ENCODE measurements at regions not wholly inside any gene's neighbourhood (a gene's known extent, or its start where the extent isn't known, plus 50 kb on each side); places are given as distances from the start of the nearest gene placed in this dataset.
"Not testable (repeated sequence)": the region's sequence is repeated elsewhere in the genome, so short reads cannot be mapped to it uniquely, and the experiment has no call there.

GRCh38 chr1:214983126-214983869, 99.2 kb upstream of the KCNK2 start:
- DNase-seq (ENCODE audit: low spot score) = peak; percentile 20

- DNase-seq (ENCODE audit: low spot score) = no peak
Observed at GRCh38 chr1:214989341-214989740, 93.2 kb upstream of the KCNK2 start.

- no peak for DNase-seq (ENCODE audit: low spot score)
Observed at GRCh38 chr1:214990619-214991018, 91.9 kb upstream of the KCNK2 start.

GRCh38 chr1:214991691-214992315, 90.7 kb upstream of the KCNK2 start:
- no peak for DNase-seq (ENCODE audit: low spot score)

- DNase-seq (ENCODE audit: low spot score) = no peak
Observed at GRCh38 chr1:214993419-214993818, 89.1 kb upstream of the KCNK2 start.

- DNase-seq (ENCODE audit: low spot score) = no peak
Observed at GRCh38 chr1:214997685-214998084, 84.9 kb upstream of the KCNK2 start.

GRCh38 chr1:215001419-215002021, 81.0 kb upstream of the KCNK2 start:
- no peak for DNase-seq (ENCODE audit: low spot score)

GRCh38 chr1:215002471-215002870, 80.1 kb upstream of the KCNK2 start:
- no peak for DNase-seq (ENCODE audit: low spot score)

GRCh38 chr1:215003686-215004085, 78.9 kb upstream of the KCNK2 start:
- DNase-seq (ENCODE audit: low spot score) = no peak

GRCh38 chr1:215004121-215004827, 78.3 kb upstream of the KCNK2 start:
- DNase-seq (ENCODE audit: low spot score) = no peak

- DNase-seq (ENCODE audit: low spot score) = no peak
Observed at GRCh38 chr1:215005078-215005477, 77.5 kb upstream of the KCNK2 start.

- DNase-seq (ENCODE audit: low spot score) = no peak
Observed at GRCh38 chr1:215005656-215006345, 76.7 kb upstream of the KCNK2 start.

GRCh38 chr1:215007880-215008279, 74.7 kb upstream of the KCNK2 start:
- no peak for DNase-seq (ENCODE audit: low spot score)

- no peak for DNase-seq (ENCODE audit: low spot score)
Observed at GRCh38 chr1:215018555-215018954, 64.0 kb upstream of the KCNK2 start.

- no peak for DNase-seq (ENCODE audit: low spot score)
Observed at GRCh38 chr1:215022204-215022603, 60.3 kb upstream of the KCNK2 start.

- DNase-seq (ENCODE audit: low spot score) = no peak
Observed at GRCh38 chr1:215022741-215023141, 59.8 kb upstream of the KCNK2 start.

GRCh38 chr1:215023155-215023832, 59.2 kb upstream of the KCNK2 start:
- no peak for DNase-seq (ENCODE audit: low spot score)

GRCh38 chr1:215028954-215029353, 53.6 kb upstream of the KCNK2 start:
- DNase-seq (ENCODE audit: low spot score) = no peak

- DNase-seq (ENCODE audit: low spot score) = not testable (repeated sequence)
Observed at GRCh38 chr1:215030581-215030980, 52.0 kb upstream of the KCNK2 start.

- DNase-seq (ENCODE audit: low spot score) = no peak
Observed at GRCh38 chr1:215031392-215031791, 51.1 kb upstream of the KCNK2 start.

Data from LoVo (cell line).